ENCODE measurements at regions not wholly inside any gene's neighbourhood (a gene's known extent, or its start where the extent isn't known, plus 50 kb on each side); places are given as distances from the start of the nearest gene placed in this dataset.

DNA sequence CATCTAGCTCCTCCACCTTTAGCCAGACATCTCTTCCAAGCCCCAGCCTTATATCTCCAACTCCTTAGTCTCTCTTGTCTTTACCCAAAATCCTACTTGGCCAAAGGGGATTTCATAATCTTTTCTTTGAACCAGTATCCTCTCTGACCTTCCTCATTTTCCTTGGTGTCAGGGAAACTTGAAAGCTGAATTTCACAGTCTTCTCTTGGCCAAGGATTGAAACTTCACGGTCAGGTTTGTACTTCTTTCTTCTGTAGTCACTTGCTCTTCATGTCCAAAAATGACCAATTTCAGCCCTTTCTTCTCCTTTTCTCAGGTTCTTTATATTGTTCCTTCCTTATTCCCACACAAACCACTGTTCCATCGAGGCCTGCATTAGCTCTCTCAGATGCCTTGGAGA is 473.7 kb upstream of the KLF4 start:
- no peak for FAIRE-seq

More for the DNA sequence above, 473.7 kb upstream of the KLF4 start:
- Histone ChIP-seq H3K4me1 (ENCODE audit: control insufficient read depth, extremely low read depth, insufficient read depth, low read length) (no peaks in the 10 kb centered on the region), H3K27ac (ENCODE audit: insufficient read depth, low read depth, low read length) (no peak overlapping the region), H3K36me3 (ENCODE audit: control insufficient read depth in 2 of 2, extremely low read depth in 1 of 2, insufficient read depth in 2 of 2, low read length in 2 of 2) (no peaks in the 10 kb centered on the region), H3K9me1 (replicated peaks; ENCODE audit: control insufficient read depth, extremely low read depth, insufficient read depth, low read length) (no peaks in the 10 kb centered on the region), H3K4me2 (ENCODE audit: insufficient read depth, low read length) (no peak overlapping the region), H3K79me2 (ENCODE audit: control insufficient read depth, insufficient read depth, low read length) (no peaks in the 10 kb centered on the region), H3K27me3 (ENCODE audit: control insufficient read depth in 2 of 2, insufficient read depth in 2 of 2, low read length in 2 of 2) (no peaks in the 10 kb centered on the region), H2AFZ (ENCODE audit: low read depth, low read length) (no peak overlapping the region), H4K20me1 (replicated peaks; ENCODE audit: control insufficient read depth, extremely low read depth, insufficient read depth, low read length) (no peaks in the 10 kb centered on the region), H3K9me3 (replicated peaks; ENCODE audit: control insufficient read depth, insufficient read depth, low read length) (no peaks in the 10 kb centered on the region), H3K4me3 (replicated peaks in 1 of 3; ENCODE audit: insufficient read depth in 1 of 3, low read depth in 1 of 3, low read length in 3 of 3) (no peak overlapping the region), H3K9ac (replicated peaks; ENCODE audit: extremely low read depth, insufficient read depth, low read length) (no peak overlapping the region)
- POLR2A ChIA-PET = no interaction called here
- CTCF ChIA-PET = interaction anchor here (1.6 kb wide), 1 partner anchor 10 kb away, joined by 5 read pairs; no protein-coding TSS in a partner anchor
- DNase-seq (ENCODE audit: low read depth, low spot score) = no peak
- intact Hi-C loops (cut with micrococcal nuclease) = no loop called here
- no TSS peak for BruUV-seq (replicated peaks)
- dilution Hi-C loops (cut with MboI; ENCODE audit: extremely low pct_ligation_motif_present, low sequenced_read_pairs) = no loop called here
- TF ChIP-seq MYC (IDR thresholded peaks at IDR 0.05; ENCODE audit: low read depth, low read length) = no peak
- no peak for TF ChIP-seq POLR2AphosphoS5 (IDR thresholded peaks at IDR 0.05; ENCODE audit: insufficient read depth, low read depth, low read length)
- TF ChIP-seq GATA2 (IDR thresholded peaks at IDR 0.05; ENCODE audit: insufficient read depth, insufficient read length, low read depth, low read length) = no peak
- no peak for TF ChIP-seq EZH2 (IDR thresholded peaks at IDR 0.05; ENCODE audit: borderline replicate concordance, low read depth, low read length, severe bottlenecking)
- TF ChIP-seq, protein P1, sequence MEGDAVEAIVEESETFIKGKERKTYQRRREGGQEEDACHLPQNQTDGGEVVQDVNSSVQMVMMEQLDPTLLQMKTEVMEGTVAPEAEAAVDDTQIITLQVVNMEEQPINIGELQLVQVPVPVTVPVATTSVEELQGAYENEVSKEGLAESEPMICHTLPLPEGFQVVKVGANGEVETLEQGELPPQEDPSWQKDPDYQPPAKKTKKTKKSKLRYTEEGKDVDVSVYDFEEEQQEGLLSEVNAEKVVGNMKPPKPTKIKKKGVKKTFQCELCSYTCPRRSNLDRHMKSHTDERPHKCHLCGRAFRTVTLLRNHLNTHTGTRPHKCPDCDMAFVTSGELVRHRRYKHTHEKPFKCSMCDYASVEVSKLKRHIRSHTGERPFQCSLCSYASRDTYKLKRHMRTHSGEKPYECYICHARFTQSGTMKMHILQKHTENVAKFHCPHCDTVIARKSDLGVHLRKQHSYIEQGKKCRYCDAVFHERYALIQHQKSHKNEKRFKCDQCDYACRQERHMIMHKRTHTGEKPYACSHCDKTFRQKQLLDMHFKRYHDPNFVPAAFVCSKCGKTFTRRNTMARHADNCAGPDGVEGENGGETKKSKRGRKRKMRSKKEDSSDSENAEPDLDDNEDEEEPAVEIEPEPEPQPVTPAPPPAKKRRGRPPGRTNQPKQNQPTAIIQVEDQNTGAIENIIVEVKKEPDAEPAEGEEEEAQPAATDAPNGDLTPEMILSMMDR (IDR thresholded peaks at IDR 0.05; ENCODE audit: extremely low read depth in 1 of 2, insufficient read depth in 1 of 2, low read depth in 1 of 2, low read length in 2 of 2) = no peak
- no peak for TF ChIP-seq JUN (IDR thresholded peaks at IDR 0.05; ENCODE audit: borderline replicate concordance, insufficient read depth, insufficient read length, low read depth)
- no peak for TF ChIP-seq FOS (IDR thresholded peaks at IDR 0.05; ENCODE audit: borderline replicate concordance, insufficient read depth, low read length)
- TF ChIP-seq, protein P2, sequence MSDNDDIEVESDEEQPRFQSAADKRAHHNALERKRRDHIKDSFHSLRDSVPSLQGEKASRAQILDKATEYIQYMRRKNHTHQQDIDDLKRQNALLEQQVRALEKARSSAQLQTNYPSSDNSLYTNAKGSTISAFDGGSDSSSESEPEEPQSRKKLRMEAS (IDR thresholded peaks at IDR 0.05; ENCODE audit: insufficient read depth, insufficient read length) = no peak
- TF ChIP-seq POLR2A (IDR thresholded peaks at IDR 0.05; ENCODE audit: low read depth, low read length) = no peak

Measured in endothelial cell of umbilical vein (primary cell).